Prostate gland (tissue), 2 donors: ENCODE measurements at regions not wholly inside any gene's neighbourhood (a gene's known extent, or its start where the extent isn't known, plus 50 kb on each side); places are given as distances from the start of the nearest gene placed in this dataset.

Source experiments
- DNase-seq: peaks from one replicate; pipeline ENCODE4 v3.0.0-alpha.2; 2019; ENCODE audit warnings: low spot score
- H3K27ac ChIP-seq, 2 donors: fragments of 200-600 bp; sonication (generic); 2 replicates each; pipeline ENCODE4 v1.5.1; 2017 to 2019
- H3K27me3 ChIP-seq: fragments of 200-600 bp; sonication (generic); replicated peaks from 2 replicates; pipeline ENCODE4 v1.5.1; 2019; ENCODE audit not compliant: insufficient read depth
- H3K36me3 ChIP-seq, 2 donors: fragments of 200-600 bp; sonication (generic); 1 replicate in 1 of 2; 2 replicates in 1 of 2; pipeline versions ENCODE4 v1.5.1 to v1.8.1; 2017 to 2019
- H3K4me1 ChIP-seq: fragments of 200-600 bp; sonication (generic); replicated peaks from 2 replicates; pipeline ENCODE4 v1.5.1; 2019
- H3K4me3 ChIP-seq, 2 donors: fragments of 200-600 bp; sonication (generic); 2 replicates each; pipeline ENCODE4 v1.5.1; 2017 to 2019
- H3K9me3 ChIP-seq: fragments of 200-600 bp; sonication (generic); 2 replicates; pipeline ENCODE4 v1.5.1; 2017
- CTCF ChIP-seq, 4 experiments: fragments of 200-600 bp in 2 of 4; fragments of 450-650 bp in 2 of 4; sonication (generic) in 2 of 4; IDR thresholded peaks; 1 replicate in 3 of 4; 2 replicates in 1 of 4; pipeline ENCODE4 v1.5.1; 2016 to 2019; ENCODE audit warnings: antibody characterized with exemption in 4 of 4, mild to moderate bottlenecking in 2 of 4, moderate library complexity in 2 of 4
- POLR2A ChIP-seq: fragments of 450-650 bp; IDR thresholded peaks from one replicate; pipeline ENCODE4 v1.6.1; 2016; ENCODE audit warnings: antibody characterized with exemption, mild to moderate bottlenecking
- POLR2AphosphoS5 ChIP-seq: sonication (generic); formaldehyde crosslinking; IDR thresholded peaks from one replicate; pipeline ENCODE4 v1.6.1; 2017; ENCODE audit warnings: antibody characterized with exemption
- WGBS: methylation state at CpG from one replicate; pipeline ENCODE4 v1.1.5; 2018; 5-methylcytosine and 5-hydroxymethylcytosine counted together
- intact Hi-C: fragments of 100-400 bp; cut with DNase I; formaldehyde crosslinking; loops from one replicate; pipeline ENCODE4 v1.14.2; 2022

GRCh38 chr5:61728287-61728686, 396.2 kb downstream of the ZSWIM6 start:
- WGBS: 55% methylated on average over 1 of the region's 1 CpG
- Histone ChIP-seq H3K27ac (no peak overlapping the region), H3K9me3 (no peaks in the 10 kb centered on the region), H3K4me1 (no peaks in the 10 kb centered on the region), H3K27me3 (no peaks in the 10 kb centered on the region), H3K36me3 (no peaks in the 10 kb centered on the region), H3K4me3 (no peak overlapping the region)
- no peak for DNase-seq
- intact Hi-C loops: no loop called here
- no peak for TF ChIP-seq CTCF (IDR thresholded peaks at IDR 0.05)
- TF ChIP-seq POLR2AphosphoS5: no peak
- TF ChIP-seq POLR2A: no peak

- H3K27ac ChIP-seq: no peak overlapping the region
- H3K4me3 ChIP-seq: no peak overlapping the region
- no peaks in the 10 kb centered on the region for H3K9me3 ChIP-seq
- no peaks in the 10 kb centered on the region for H3K27me3 ChIP-seq
- TF ChIP-seq POLR2AphosphoS5: no peak
- no peak for TF ChIP-seq CTCF (IDR thresholded peaks at IDR 0.05)
- no peak for TF ChIP-seq POLR2A
- H3K36me3 ChIP-seq: no peaks in the 10 kb centered on the region
- no peaks in the 10 kb centered on the region for H3K4me1 ChIP-seq
- 57% methylated on average over 3 of the region's 3 CpGs for WGBS
- DNase-seq: no peak
- intact Hi-C loops: no loop called here
These were observed 398.8 kb downstream of the ZSWIM6 start for GRCh38 chr5:61730866-61731265.

GRCh38 chr5:61731267-61731945, 399.3 kb downstream of the ZSWIM6 start:
- intact Hi-C loops: no loop called here
- H3K4me1 ChIP-seq: no peaks in the 10 kb centered on the region
- no peak overlapping the region for H3K4me3 ChIP-seq
- 61% methylated on average over 5 of the region's 6 CpGs for WGBS
- no peak for DNase-seq
- H3K27ac ChIP-seq: no peak overlapping the region
- no peak for TF ChIP-seq POLR2AphosphoS5
- TF ChIP-seq POLR2A: no peak
- no peak for TF ChIP-seq CTCF (IDR thresholded peaks at IDR 0.05)
- H3K27me3 ChIP-seq: no peaks in the 10 kb centered on the region
- no peaks in the 10 kb centered on the region for H3K9me3 ChIP-seq
- no peaks in the 10 kb centered on the region for H3K36me3 ChIP-seq

- no peaks in the 10 kb centered on the region for H3K9me3 ChIP-seq
- no peaks in the 10 kb centered on the region for H3K27me3 ChIP-seq
- no peaks in the 10 kb centered on the region for H3K36me3 ChIP-seq
- 63% methylated on average over 5 of the region's 5 CpGs for WGBS
- H3K27ac ChIP-seq: no peak overlapping the region
- intact Hi-C loops: no loop called here
- H3K4me3 ChIP-seq: no peak overlapping the region
- no peaks in the 10 kb centered on the region for H3K4me1 ChIP-seq
- no peak for DNase-seq
- TF ChIP-seq POLR2A: no peak
- TF ChIP-seq POLR2AphosphoS5: no peak
These were observed 399.9 kb downstream of the ZSWIM6 start for GRCh38 chr5:61731946-61732314.

- H3K27me3 ChIP-seq: no peaks in the 10 kb centered on the region
- DNase-seq: no peak
These were observed 400.3 kb downstream of the ZSWIM6 start for GRCh38 chr5:61732369-61732768.

More at GRCh38 chr5:61732369-61732768, 400.3 kb downstream of the ZSWIM6 start:
- Histone ChIP-seq H3K36me3 (no peaks in the 10 kb centered on the region), H3K27ac (no peak overlapping the region), H3K9me3 (no peaks in the 10 kb centered on the region), H3K4me3 (no peak overlapping the region), H3K4me1 (no peaks in the 10 kb centered on the region)
- 66% methylated on average over 12 of the region's 12 CpGs for WGBS
- no peak for TF ChIP-seq POLR2A
- TF ChIP-seq POLR2AphosphoS5: no peak
- TF ChIP-seq CTCF (IDR thresholded peaks at IDR 0.05): no peak
- intact Hi-C loops: no loop called here
